ENCODE measurements at regions not wholly inside any gene's neighbourhood (a gene's known extent, or its start where the extent isn't known, plus 50 kb on each side); places are given as distances from the start of the nearest gene placed in this dataset.

DNA sequence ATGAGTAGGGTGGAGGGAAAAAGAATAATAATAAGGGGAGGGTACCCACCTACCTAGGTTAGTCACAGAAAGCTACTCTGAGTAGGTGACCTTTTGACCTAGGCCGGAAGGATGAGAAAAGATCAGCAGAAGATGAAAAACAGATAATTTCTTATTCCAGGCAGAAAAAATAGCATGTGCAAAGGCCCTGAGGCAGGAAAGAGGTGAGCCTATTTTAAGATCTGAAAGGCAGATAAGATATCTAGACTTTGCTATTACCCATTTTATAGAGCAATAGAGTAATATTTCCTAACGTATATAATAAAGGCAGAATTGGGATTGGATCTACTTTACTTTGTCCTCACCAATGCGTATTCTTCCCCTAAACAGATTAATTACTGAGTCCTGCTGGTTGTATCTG is 393.9 kb upstream of the MPDZ start:
- RAD21 ChIA-PET (ENCODE audit: unreplicated experiment), result no interaction called here

More for the DNA sequence above, 393.9 kb upstream of the MPDZ start:
- no peaks in the 10 kb centered on the region for H4K20me1 ChIP-seq (ENCODE audit: control insufficient read depth, insufficient read depth)
- in situ Hi-C loops (cut with MboI) (no loop called here), intact Hi-C loops (cut with micrococcal nuclease; ENCODE audit: unreplicated experiment) (no loop called here)
- H3K27ac ChIP-seq (ENCODE audit: control insufficient read depth, insufficient read depth), result no peak overlapping the region
- H3K4me1 ChIP-seq (ENCODE audit: control insufficient read depth, insufficient read depth, low read length), result no peaks in the 10 kb centered on the region
- ChIA-PET POLR2A (no interaction called here), CTCF (no interaction called here), SMC1A (ENCODE audit: uncharacterized antibody, unreplicated experiment) (interaction anchor here (1.0 kb wide), 1 partner anchor 10 kb away, joined by 4 read pairs; no protein-coding TSS in a partner anchor)
- H3K27me3 ChIP-seq (replicated peaks in 1 of 2; ENCODE audit: control insufficient read depth in 2 of 2, insufficient read depth in 2 of 2, low read length in 1 of 2), result no peaks in the 10 kb centered on the region
- no peaks in the 10 kb centered on the region for H3K79me2 ChIP-seq (ENCODE audit: control insufficient read depth, insufficient read depth, low read length)
- TF ChIP-seq MEF2A (IDR thresholded peaks at IDR 0.05; ENCODE audit: insufficient read depth, low read depth, low read length), result no peak
- no peak for TF ChIP-seq IKZF1 (conservative IDR thresholded peaks at IDR 0.05)
- TF ChIP-seq EED (IDR thresholded peaks at IDR 0.05; ENCODE audit: low read depth), result no peak
- TF ChIP-seq RAD21 (IDR thresholded peaks at IDR 0.05; ENCODE audit: insufficient read depth, low read depth, low read length), result no peak
- no peak for TF ChIP-seq TCF12 (IDR thresholded peaks at IDR 0.05; ENCODE audit: low read depth, low read length)
- TF ChIP-seq RUNX3 (IDR thresholded peaks at IDR 0.05; ENCODE audit: low read length), result no peak
- TF ChIP-seq KAT2A (conservative IDR thresholded peaks at IDR 0.05; ENCODE audit: control insufficient read depth, low read depth, low read length), result no peak
- no peak for TF ChIP-seq TCF7 (IDR thresholded peaks at IDR 0.05; ENCODE audit: borderline replicate concordance)
- TF ChIP-seq ETV6 (conservative IDR thresholded peaks at IDR 0.05 in 1 of 2, IDR thresholded peaks at IDR 0.05 in 1 of 2; ENCODE audit: borderline replicate concordance in 1 of 2, low read depth in 1 of 2), result no peak
- TF ChIP-seq, protein P1, sequence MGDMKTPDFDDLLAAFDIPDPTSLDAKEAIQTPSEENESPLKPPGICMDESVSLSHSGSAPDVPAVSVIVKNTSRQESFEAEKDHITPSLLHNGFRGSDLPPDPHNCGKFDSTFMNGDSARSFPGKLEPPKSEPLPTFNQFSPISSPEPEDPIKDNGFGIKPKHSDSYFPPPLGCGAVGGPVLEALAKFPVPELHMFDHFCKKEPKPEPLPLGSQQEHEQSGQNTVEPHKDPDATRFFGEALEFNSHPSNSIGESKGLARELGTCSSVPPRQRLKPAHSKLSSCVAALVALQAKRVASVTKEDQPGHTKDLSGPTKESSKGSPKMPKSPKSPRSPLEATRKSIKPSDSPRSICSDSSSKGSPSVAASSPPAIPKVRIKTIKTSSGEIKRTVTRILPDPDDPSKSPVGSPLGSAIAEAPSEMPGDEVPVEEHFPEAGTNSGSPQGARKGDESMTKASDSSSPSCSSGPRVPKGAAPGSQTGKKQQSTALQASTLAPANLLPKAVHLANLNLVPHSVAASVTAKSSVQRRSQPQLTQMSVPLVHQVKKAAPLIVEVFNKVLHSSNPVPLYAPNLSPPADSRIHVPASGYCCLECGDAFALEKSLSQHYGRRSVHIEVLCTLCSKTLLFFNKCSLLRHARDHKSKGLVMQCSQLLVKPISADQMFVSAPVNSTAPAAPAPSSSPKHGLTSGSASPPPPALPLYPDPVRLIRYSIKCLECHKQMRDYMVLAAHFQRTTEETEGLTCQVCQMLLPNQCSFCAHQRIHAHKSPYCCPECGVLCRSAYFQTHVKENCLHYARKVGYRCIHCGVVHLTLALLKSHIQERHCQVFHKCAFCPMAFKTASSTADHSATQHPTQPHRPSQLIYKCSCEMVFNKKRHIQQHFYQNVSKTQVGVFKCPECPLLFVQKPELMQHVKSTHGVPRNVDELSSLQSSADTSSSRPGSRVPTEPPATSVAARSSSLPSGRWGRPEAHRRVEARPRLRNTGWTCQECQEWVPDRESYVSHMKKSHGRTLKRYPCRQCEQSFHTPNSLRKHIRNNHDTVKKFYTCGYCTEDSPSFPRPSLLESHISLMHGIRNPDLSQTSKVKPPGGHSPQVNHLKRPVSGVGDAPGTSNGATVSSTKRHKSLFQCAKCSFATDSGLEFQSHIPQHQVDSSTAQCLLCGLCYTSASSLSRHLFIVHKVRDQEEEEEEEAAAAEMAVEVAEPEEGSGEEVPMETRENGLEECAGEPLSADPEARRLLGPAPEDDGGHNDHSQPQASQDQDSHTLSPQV (IDR thresholded peaks at IDR 0.05), result no peak
- no peak for TF ChIP-seq FOXM1 (IDR thresholded peaks at IDR 0.05; ENCODE audit: low read depth, low read length)
- no peak for TF ChIP-seq TAF1 (IDR thresholded peaks at IDR 0.05; ENCODE audit: borderline replicate concordance, low read depth, low read length)
- TF ChIP-seq, protein P2, sequence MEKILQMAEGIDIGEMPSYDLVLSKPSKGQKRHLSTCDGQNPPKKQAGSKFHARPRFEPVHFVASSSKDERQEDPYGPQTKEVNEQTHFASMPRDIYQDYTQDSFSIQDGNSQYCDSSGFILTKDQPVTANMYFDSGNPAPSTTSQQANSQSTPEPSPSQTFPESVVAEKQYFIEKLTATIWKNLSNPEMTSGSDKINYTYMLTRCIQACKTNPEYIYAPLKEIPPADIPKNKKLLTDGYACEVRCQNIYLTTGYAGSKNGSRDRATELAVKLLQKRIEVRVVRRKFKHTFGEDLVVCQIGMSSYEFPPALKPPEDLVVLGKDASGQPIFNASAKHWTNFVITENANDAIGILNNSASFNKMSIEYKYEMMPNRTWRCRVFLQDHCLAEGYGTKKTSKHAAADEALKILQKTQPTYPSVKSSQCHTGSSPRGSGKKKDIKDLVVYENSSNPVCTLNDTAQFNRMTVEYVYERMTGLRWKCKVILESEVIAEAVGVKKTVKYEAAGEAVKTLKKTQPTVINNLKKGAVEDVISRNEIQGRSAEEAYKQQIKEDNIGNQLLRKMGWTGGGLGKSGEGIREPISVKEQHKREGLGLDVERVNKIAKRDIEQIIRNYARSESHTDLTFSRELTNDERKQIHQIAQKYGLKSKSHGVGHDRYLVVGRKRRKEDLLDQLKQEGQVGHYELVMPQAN (conservative IDR thresholded peaks at IDR 0.05), result no peak
- TF ChIP-seq HDAC2 (IDR thresholded peaks at IDR 0.05), result no peak
- no peak for TF ChIP-seq CBFB (IDR thresholded peaks at IDR 0.05; ENCODE audit: low read depth)
- no peak for TF ChIP-seq GATAD2B (conservative IDR thresholded peaks at IDR 0.05; ENCODE audit: low read depth)
- no peak for TF ChIP-seq RFX5 (IDR thresholded peaks at IDR 0.05; ENCODE audit: low read depth, low read length)
- TF ChIP-seq, protein P3, sequence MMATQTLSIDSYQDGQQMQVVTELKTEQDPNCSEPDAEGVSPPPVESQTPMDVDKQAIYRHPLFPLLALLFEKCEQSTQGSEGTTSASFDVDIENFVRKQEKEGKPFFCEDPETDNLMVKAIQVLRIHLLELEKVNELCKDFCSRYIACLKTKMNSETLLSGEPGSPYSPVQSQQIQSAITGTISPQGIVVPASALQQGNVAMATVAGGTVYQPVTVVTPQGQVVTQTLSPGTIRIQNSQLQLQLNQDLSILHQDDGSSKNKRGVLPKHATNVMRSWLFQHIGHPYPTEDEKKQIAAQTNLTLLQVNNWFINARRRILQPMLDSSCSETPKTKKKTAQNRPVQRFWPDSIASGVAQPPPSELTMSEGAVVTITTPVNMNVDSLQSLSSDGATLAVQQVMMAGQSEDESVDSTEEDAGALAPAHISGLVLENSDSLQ (IDR thresholded peaks at IDR 0.05), result no peak
- H3K36me3 ChIP-seq (ENCODE audit: control insufficient read depth in 2 of 2, insufficient read depth in 2 of 2, low read length in 1 of 2), result no peaks in the 10 kb centered on the region
- H2AFZ ChIP-seq (ENCODE audit: control insufficient read depth, low read depth, low read length), result no peak overlapping the region
- H3K9ac ChIP-seq (ENCODE audit: control insufficient read depth, insufficient read depth, low read length), result no peak overlapping the region
- H3K9me3 ChIP-seq (replicated peaks; ENCODE audit: control insufficient read depth, insufficient read depth, low read length), result no peaks in the 10 kb centered on the region
- no peak for DNase-seq (ENCODE audit: low read depth, low spot score)
- no peak overlapping the region for H3K4me3 ChIP-seq
- no peak overlapping the region for H3K4me2 ChIP-seq (ENCODE audit: control insufficient read depth, insufficient read depth)
- WGBS (ENCODE audit: insufficient coverage, insufficient replicate concordance, low lambda C conversion rate, missing lambda C conversion rate), result 0% methylated on average over 3 of the region's 3 CpGs
- BruUV-seq (replicated peaks), result no TSS peak
- FAIRE-seq, result no peak
- no peak for ATAC-seq
